Gastroesophageal sphincter (tissue), 4 donors: ENCODE measurements at regions not wholly inside any gene's neighbourhood (a gene's known extent, or its start where the extent isn't known, plus 50 kb on each side); places are given as distances from the start of the nearest gene placed in this dataset.

ENCODE experiments used
- ATAC-seq: fragments of 150-250 bp; one replicate; pipeline ENCODE4 v1.9.1; 2016; ENCODE audit warnings: mild to moderate bottlenecking, moderate library complexity
- H3K27ac ChIP-seq, 4 donors: fragments of 200-600 bp; sonication (generic) in 3 of 4; 1 replicate in 3 of 4; 2 replicates in 1 of 4; pipeline ENCODE4 v1.5.1; 2016 to 2019
- H3K27me3 ChIP-seq: fragments of 200-600 bp; sonication (generic); one replicate; pipeline ENCODE4 v1.5.1; 2019
- H3K36me3 ChIP-seq, 2 donors: fragments of 200-600 bp; sonication (generic); one replicate each; pipeline ENCODE4 v1.5.1; 2019; ENCODE audit warnings: control low read depth in 1 of 2
- H3K4me1 ChIP-seq, 3 donors: fragments of 200-600 bp; sonication (generic); 1 replicate in 2 of 3; 2 replicates in 1 of 3; pipeline ENCODE4 v1.5.1; 2016 to 2019; ENCODE audit warnings: control low read depth in 2 of 3
- H3K4me3 ChIP-seq, 2 donors: fragments of 200-600 bp; sonication (generic); one replicate each; pipeline ENCODE4 v1.5.1; 2019; ENCODE audit warnings: mild to moderate bottlenecking in 1 of 2, moderate library complexity in 1 of 2
- H3K9me3 ChIP-seq, 3 donors: fragments of 200-600 bp; sonication (generic); one replicate each; pipeline ENCODE4 v1.5.1; 2017 to 2019; ENCODE audit warnings: control low read depth in 2 of 3
- EP300 ChIP-seq: sonication (generic); formaldehyde crosslinking; IDR thresholded peaks from one replicate; pipeline ENCODE4 v1.6.1; 2017; ENCODE audit warnings: antibody characterized with exemption, mild to moderate bottlenecking
- POLR2A ChIP-seq, 2 donors: fragments of 450-650 bp; IDR thresholded peaks; one replicate each; pipeline ENCODE4 v1.6.1; 2017; ENCODE audit warnings: antibody characterized with exemption in 2 of 2, mild to moderate bottlenecking in 2 of 2, moderate library complexity in 1 of 2
- POLR2AphosphoS5 ChIP-seq: sonication (generic); formaldehyde crosslinking; IDR thresholded peaks from one replicate; pipeline ENCODE4 v1.6.1; 2017; ENCODE audit warnings: antibody characterized with exemption
- WGBS, 2 donors: methylation state at CpG; one replicate each; pipeline ENCODE4 v1.1.5; 2018; ENCODE audit warnings: low coverage in 1 of 2; 5-methylcytosine and 5-hydroxymethylcytosine counted together
- TF ChIP-seq, protein P1 (sequence below), 4 experiments: fragments of 200-600 bp in 2 of 4; fragments of 450-650 bp in 2 of 4; sonication (generic) in 1 of 4; IDR thresholded peaks; one replicate each; pipeline ENCODE4 v1.5.1; 2017 to 2019; ENCODE audit warnings: antibody characterized with exemption in 4 of 4, mild to moderate bottlenecking in 2 of 4, moderate library complexity in 2 of 4

DNA sequence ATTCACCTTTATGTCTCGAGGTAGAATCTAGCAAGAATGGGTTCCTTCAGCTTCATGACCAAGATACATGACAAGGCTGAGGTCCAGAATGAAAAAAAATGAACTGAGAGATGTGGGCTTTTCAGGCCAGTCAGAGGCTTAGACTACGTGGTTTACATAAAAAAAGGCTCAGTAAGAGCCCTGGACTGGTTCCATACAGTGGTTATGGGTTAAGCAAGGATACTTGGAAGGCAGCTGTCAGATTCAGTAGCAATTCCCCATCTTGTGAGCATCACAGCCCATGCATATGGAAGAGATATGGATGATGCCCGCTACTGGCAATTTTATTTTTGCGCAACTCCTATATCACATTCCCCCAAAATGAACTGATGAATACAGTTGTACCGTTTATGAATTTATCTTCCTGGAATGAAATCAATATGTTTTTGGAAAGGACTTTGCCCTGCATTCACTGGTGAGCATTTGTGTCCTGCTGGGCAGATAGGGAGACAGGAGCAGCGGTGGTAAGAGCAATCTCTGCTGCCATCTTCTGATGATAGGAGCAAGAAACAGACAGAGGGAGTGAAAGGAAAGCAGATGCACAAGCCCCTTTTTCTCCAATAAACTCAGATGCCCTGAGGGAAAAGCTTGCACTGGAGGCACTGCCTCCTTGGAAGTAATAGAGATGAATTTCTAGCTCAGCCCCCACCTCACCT lies 280.4 kb downstream of the GALC start:
- H3K4me1 ChIP-seq = no peaks in the 10 kb centered on the region
- WGBS, 2 donors = 56 to 93% methylated on average over 3 to 6 of the region's 6 CpGs
- no peak for ATAC-seq

DNA sequence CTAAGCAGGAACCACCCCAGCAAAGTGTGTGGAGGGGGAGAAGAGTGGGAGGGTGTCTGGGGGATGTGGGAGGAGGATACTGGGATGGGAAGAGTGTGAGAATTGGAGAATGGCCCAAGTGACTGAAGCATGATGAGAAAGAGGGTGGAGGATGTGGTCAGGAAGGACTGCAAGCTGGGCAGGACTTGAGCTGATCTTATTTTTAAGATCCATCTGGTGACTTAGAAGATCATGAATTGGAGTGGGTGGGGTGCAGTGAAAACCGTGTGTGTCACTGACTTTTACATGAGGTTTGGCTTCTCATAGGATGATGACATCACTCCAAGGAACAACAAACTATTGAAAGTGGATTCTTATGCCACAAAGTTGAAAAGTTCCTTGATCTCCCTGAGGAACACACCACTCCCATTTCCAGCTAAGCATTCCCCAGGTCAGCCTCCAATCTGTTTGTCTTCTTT lies 287.5 kb downstream of the GALC start:
- no peak overlapping the region for H3K4me3 ChIP-seq
- WGBS, 2 donors = 11 to 13% methylated on average over 1 of the region's 1 CpG
- no peaks in the 10 kb centered on the region for H3K27me3 ChIP-seq
- H3K4me1 ChIP-seq = no peaks in the 10 kb centered on the region
- TF ChIP-seq EP300 (no peak), POLR2AphosphoS5 (no peak), POLR2A (IDR thresholded peaks at IDR 0.05) (no peak)
- TF ChIP-seq, protein P1, sequence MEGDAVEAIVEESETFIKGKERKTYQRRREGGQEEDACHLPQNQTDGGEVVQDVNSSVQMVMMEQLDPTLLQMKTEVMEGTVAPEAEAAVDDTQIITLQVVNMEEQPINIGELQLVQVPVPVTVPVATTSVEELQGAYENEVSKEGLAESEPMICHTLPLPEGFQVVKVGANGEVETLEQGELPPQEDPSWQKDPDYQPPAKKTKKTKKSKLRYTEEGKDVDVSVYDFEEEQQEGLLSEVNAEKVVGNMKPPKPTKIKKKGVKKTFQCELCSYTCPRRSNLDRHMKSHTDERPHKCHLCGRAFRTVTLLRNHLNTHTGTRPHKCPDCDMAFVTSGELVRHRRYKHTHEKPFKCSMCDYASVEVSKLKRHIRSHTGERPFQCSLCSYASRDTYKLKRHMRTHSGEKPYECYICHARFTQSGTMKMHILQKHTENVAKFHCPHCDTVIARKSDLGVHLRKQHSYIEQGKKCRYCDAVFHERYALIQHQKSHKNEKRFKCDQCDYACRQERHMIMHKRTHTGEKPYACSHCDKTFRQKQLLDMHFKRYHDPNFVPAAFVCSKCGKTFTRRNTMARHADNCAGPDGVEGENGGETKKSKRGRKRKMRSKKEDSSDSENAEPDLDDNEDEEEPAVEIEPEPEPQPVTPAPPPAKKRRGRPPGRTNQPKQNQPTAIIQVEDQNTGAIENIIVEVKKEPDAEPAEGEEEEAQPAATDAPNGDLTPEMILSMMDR (IDR thresholded peaks at IDR 0.05) = no peak
- no peaks in the 10 kb centered on the region for H3K9me3 ChIP-seq
- H3K27ac ChIP-seq = no peak overlapping the region
- no peaks in the 10 kb centered on the region for H3K36me3 ChIP-seq
- ATAC-seq = no peak

More for the DNA sequence above, 280.4 kb downstream of the GALC start:
- TF ChIP-seq POLR2AphosphoS5 = no peak
- TF ChIP-seq POLR2A (IDR thresholded peaks at IDR 0.05) = no peak
- TF ChIP-seq, protein P1 (IDR thresholded peaks at IDR 0.05) = peak in 1 of 4 experiments; percentile 15
- TF ChIP-seq EP300 = no peak
- H3K4me3 ChIP-seq = no peak overlapping the region
- no peak overlapping the region for H3K27ac ChIP-seq
- no peaks in the 10 kb centered on the region for H3K9me3 ChIP-seq
- H3K36me3 ChIP-seq = no peaks in the 10 kb centered on the region
- no peaks in the 10 kb centered on the region for H3K27me3 ChIP-seq

DNA sequence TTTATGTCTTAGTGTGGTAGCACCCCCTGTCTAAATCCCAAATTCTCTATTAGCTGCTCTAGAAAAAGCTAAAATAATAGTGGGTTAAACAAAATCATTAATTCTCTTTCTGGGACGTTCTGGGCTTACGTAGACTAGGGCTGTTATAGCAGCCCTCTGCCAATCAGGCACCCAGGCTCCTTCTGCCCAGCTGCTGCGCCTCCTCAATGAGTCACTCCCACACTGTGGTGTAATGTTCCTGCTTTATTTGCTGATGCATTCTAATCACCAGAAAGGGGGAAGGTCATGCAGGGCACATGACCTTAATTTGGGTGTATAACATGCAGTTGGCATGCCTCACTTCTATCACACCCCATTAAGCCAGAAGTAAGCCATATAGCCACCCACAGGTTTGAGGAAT lies 294.5 kb downstream of the GALC start:
- Histone ChIP-seq H3K9me3 (no peaks in the 10 kb centered on the region), H3K4me1 (no peaks in the 10 kb centered on the region), H3K36me3 (no peaks in the 10 kb centered on the region), H3K4me3 (no peak overlapping the region), H3K27ac (no peak overlapping the region), H3K27me3 (no peaks in the 10 kb centered on the region)
- no peak for TF ChIP-seq POLR2A (IDR thresholded peaks at IDR 0.05)
- TF ChIP-seq EP300 = no peak
- no peak for TF ChIP-seq POLR2AphosphoS5
- TF ChIP-seq, protein P1 (IDR thresholded peaks at IDR 0.05) = no peak
- ATAC-seq = no peak
- 85% methylated on average over 3 of the region's 3 CpGs; no CpG with 5 or more reads in 1 of the 2 donors for WGBS, 2 donors

DNA sequence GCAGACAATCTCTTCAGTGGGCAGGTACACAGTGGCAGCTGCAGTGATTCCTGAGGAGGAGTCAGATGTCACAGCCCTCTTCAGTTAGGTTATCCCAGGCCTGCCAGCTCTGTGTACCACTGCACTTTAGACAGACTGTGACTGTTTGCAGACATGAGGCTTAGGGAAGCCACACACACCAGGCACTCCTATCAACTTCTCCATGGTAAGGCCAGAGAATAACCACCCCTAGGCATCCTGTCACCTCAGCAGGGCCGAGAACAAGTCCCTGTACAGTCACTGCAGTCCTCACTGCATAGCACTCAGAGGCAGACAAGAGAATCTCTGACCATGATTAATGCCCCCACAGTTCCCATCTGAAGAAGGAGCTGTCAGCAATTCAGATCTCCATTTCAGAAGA lies 296.5 kb downstream of the GALC start:
- 67% methylated on average over 1 of the region's 1 CpG; no CpG with 5 or more reads in 1 of the 2 donors for WGBS, 2 donors
- H3K9me3 ChIP-seq = no peaks in the 10 kb centered on the region
- H3K27ac ChIP-seq = no peak overlapping the region
- H3K4me1 ChIP-seq = no peaks in the 10 kb centered on the region
- ATAC-seq = no peak
- TF ChIP-seq POLR2A (IDR thresholded peaks at IDR 0.05) = no peak
- TF ChIP-seq, protein P1 (IDR thresholded peaks at IDR 0.05) = no peak
- TF ChIP-seq POLR2AphosphoS5 = no peak
- no peak for TF ChIP-seq EP300
- no peaks in the 10 kb centered on the region for H3K36me3 ChIP-seq
- no peaks in the 10 kb centered on the region for H3K27me3 ChIP-seq
- H3K4me3 ChIP-seq = no peak overlapping the region
